Endodermal cell (in vitro differentiated cells): ENCODE measurements at regions not wholly inside any gene's neighbourhood (a gene's known extent, or its start where the extent isn't known, plus 50 kb on each side); places are given as distances from the start of the nearest gene placed in this dataset.

Experiments
- DNase-seq: peaks from one replicate; pipeline ENCODE4 v3.0.0-alpha.2; 2017
- H3K27ac ChIP-seq: 2 replicates; pipeline ENCODE4 v1.5.1; 2013; ENCODE audit warnings: mild to moderate bottlenecking, low read depth, low read length, moderate library complexity
- H3K27me3 ChIP-seq: 2 replicates; pipeline ENCODE4 v1.6.1; 2013; ENCODE audit warnings: mild to moderate bottlenecking, low read length, moderate library complexity; ENCODE audit not compliant: insufficient read depth, control insufficient read depth, poor library complexity, severe bottlenecking
- H3K36me3 ChIP-seq: 2 replicates; pipeline ENCODE4 v1.7.0; 2013; ENCODE audit warnings: mild to moderate bottlenecking, low read length, moderate library complexity; ENCODE audit not compliant: control insufficient read depth, insufficient read depth
- H3K4me1 ChIP-seq: one replicate; pipeline ENCODE4 v1.7.0; 2013; ENCODE audit warnings: low read length; ENCODE audit not compliant: control insufficient read depth, insufficient read depth
- H3K4me3 ChIP-seq: 2 replicates; pipeline ENCODE4 v1.5.1; 2013; ENCODE audit warnings: mild to moderate bottlenecking, low read length, moderate library complexity
- H3K9ac ChIP-seq: 2 replicates; pipeline ENCODE4 v1.6.1; 2013; ENCODE audit warnings: mild to moderate bottlenecking, low read length, moderate library complexity; ENCODE audit not compliant: poor library complexity, severe bottlenecking; ENCODE audit errors: extremely low read depth
- H3K9me3 ChIP-seq: 2 replicates; pipeline ENCODE4 v1.6.1; 2013; ENCODE audit warnings: mild to moderate bottlenecking, low read length, moderate library complexity; ENCODE audit not compliant: control insufficient read depth
- H3K27ac Mint-ChIP-seq: 2 replicates; pipeline ENCODE4 v1.8.0; 2020; ENCODE audit warnings: mixed read lengths
- H3K27me3 Mint-ChIP-seq: 2 replicates; pipeline ENCODE4 v1.8.0; 2021; ENCODE audit warnings: mild to moderate bottlenecking, mixed read lengths; ENCODE audit not compliant: insufficient read depth
- H3K36me3 Mint-ChIP-seq: 2 replicates; pipeline ENCODE4 v1.8.0; 2020; ENCODE audit warnings: low read depth, mixed read lengths
- H3K4me1 Mint-ChIP-seq: 2 replicates; pipeline ENCODE4 v1.8.0; 2020; ENCODE audit warnings: mixed read lengths
- H3K4me3 Mint-ChIP-seq: 2 replicates; pipeline ENCODE4 v1.8.0; 2020; ENCODE audit warnings: mild to moderate bottlenecking, moderate library complexity, mixed read lengths
- H3K9me3 Mint-ChIP-seq: 2 replicates; pipeline ENCODE4 v1.8.0; 2020; ENCODE audit warnings: mild to moderate bottlenecking, mixed read lengths
- WGBS, 2 experiments: methylation state at CpG; one replicate each; pipeline versions ENCODE4 v1.1.5 to v1.1.7; 2013; ENCODE audit warnings: missing lambda C conversion rate in 2 of 2, mixed read lengths in 1 of 2; ENCODE audit not compliant: insufficient coverage in 1 of 2, insufficient read length in 1 of 2; 5-methylcytosine and 5-hydroxymethylcytosine counted together
- TF ChIP-seq, protein P1 (sequence below): fragments of 200-600 bp; sonication (generic); conservative IDR thresholded peaks from 2 replicates; pipeline ENCODE4 v1.5.0; 2021; ENCODE audit warnings: antibody characterized with exemption, mild to moderate bottlenecking

DNA sequence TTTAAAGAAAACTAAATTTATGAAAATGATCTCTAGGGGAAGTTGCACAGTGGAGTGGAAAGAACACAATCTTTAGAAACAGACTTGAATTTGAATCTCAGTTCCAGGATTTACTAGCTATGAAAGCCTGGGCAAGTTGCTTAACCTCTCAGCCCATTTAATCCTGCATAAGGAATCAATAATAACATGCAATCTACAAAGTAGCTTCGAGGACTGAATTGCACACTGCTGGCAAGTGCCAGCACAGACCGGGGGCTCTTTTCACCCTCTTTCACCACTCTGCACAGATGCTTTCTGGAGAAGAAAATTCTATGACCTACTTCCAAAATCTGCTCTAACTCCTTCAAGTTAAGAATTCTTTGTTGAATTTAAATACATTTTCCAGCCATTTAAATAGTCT is 63.4 kb upstream of the ANK3 start:
- Mint-ChIP-seq H3K27ac (no peak overlapping the region), H3K9me3 (no peaks in the 10 kb centered on the region)

GRCh38 chr10:60450291-60450690 is 60.6 kb upstream of the ANK3 start:
- TF ChIP-seq, protein P1, sequence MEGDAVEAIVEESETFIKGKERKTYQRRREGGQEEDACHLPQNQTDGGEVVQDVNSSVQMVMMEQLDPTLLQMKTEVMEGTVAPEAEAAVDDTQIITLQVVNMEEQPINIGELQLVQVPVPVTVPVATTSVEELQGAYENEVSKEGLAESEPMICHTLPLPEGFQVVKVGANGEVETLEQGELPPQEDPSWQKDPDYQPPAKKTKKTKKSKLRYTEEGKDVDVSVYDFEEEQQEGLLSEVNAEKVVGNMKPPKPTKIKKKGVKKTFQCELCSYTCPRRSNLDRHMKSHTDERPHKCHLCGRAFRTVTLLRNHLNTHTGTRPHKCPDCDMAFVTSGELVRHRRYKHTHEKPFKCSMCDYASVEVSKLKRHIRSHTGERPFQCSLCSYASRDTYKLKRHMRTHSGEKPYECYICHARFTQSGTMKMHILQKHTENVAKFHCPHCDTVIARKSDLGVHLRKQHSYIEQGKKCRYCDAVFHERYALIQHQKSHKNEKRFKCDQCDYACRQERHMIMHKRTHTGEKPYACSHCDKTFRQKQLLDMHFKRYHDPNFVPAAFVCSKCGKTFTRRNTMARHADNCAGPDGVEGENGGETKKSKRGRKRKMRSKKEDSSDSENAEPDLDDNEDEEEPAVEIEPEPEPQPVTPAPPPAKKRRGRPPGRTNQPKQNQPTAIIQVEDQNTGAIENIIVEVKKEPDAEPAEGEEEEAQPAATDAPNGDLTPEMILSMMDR = no peak
- 96 to 97% methylated on average over 4 of the region's 4 CpGs for WGBS, 2 experiments
- H3K9me3 ChIP-seq = no peaks in the 10 kb centered on the region
- peaks cover 5% of the 10 kb centered on the region for H3K4me1 ChIP-seq
- H3K4me3 ChIP-seq = no peak overlapping the region
- Mint-ChIP-seq H3K4me1 (peaks cover 11% of the 10 kb centered on the region), H3K9me3 (no peaks in the 10 kb centered on the region), H3K27ac (no peak overlapping the region), H3K4me3 (no peak overlapping the region), H3K36me3 (no peaks in the 10 kb centered on the region), H3K27me3 (no peaks in the 10 kb centered on the region)
- no peak for DNase-seq
- H3K36me3 ChIP-seq = no peaks in the 10 kb centered on the region
- no peak overlapping the region for H3K27ac ChIP-seq
- H3K27me3 ChIP-seq = no peaks in the 10 kb centered on the region
- no peak overlapping the region for H3K9ac ChIP-seq

More for the DNA sequence above, 63.4 kb upstream of the ANK3 start:
- no peak overlapping the region for H3K4me3 ChIP-seq
- no peaks in the 10 kb centered on the region for H3K27me3 ChIP-seq
- peaks cover 2% of the 10 kb centered on the region for H3K4me1 Mint-ChIP-seq
- H3K27me3 Mint-ChIP-seq = no peaks in the 10 kb centered on the region
- WGBS, 2 experiments = 93 to 100% methylated on average over 1 to 2 of the region's 2 CpGs
- H3K4me3 Mint-ChIP-seq = no peak overlapping the region
- no peak overlapping the region for H3K9ac ChIP-seq
- DNase-seq = no peak
- H3K4me1 ChIP-seq = peaks cover 2% of the 10 kb centered on the region
- TF ChIP-seq, protein P1 = no peak
- no peaks in the 10 kb centered on the region for H3K9me3 ChIP-seq
- no peak overlapping the region for H3K27ac ChIP-seq
- no peaks in the 10 kb centered on the region for H3K36me3 ChIP-seq
- no peaks in the 10 kb centered on the region for H3K36me3 Mint-ChIP-seq

- Mint-ChIP-seq H3K27me3 (no peaks in the 10 kb centered on the region), H3K4me1 (peaks cover 11% of the 10 kb centered on the region), H3K9me3 (no peaks in the 10 kb centered on the region), H3K27ac (no peak overlapping the region), H3K4me3 (no peak overlapping the region), H3K36me3 (no peaks in the 10 kb centered on the region)
- Histone ChIP-seq H3K27me3 (no peaks in the 10 kb centered on the region), H3K4me1 (peaks cover 5% of the 10 kb centered on the region), H3K36me3 (no peaks in the 10 kb centered on the region), H3K9ac (no peak overlapping the region), H3K27ac (no peak overlapping the region), H3K9me3 (no peaks in the 10 kb centered on the region), H3K4me3 (no peak overlapping the region)
- 93 to 100% methylated on average over 1 to 3 of the region's 3 CpGs for WGBS, 2 experiments
- DNase-seq = no peak
- TF ChIP-seq, protein P1 = no peak
Observed at GRCh38 chr10:60448246-60448645, 58.6 kb upstream of the ANK3 start.
